OCI-LY1 (cell line): ENCODE measurements at regions not wholly inside any gene's neighbourhood (a gene's known extent, or its start where the extent isn't known, plus 50 kb on each side); places are given as distances from the start of the nearest gene placed in this dataset.

Source experiments
- H2AFZ ChIP-seq: fragments of 200-600 bp; sonication (generic), shearing (Covaris generic); 2 replicates; pipeline ENCODE4 v1.6.0; 2014; ENCODE audit warnings: antibody characterized with exemption, mild to moderate bottlenecking, low read length
- H3F3A ChIP-seq: fragments of 200-600 bp; sonication (generic), shearing (Covaris generic); 2 replicates; pipeline ENCODE4 v1.6.0; 2014; ENCODE audit warnings: mild to moderate bottlenecking, antibody characterized with exemption, low read length, moderate library complexity; ENCODE audit not compliant: insufficient read depth
- H3K27ac ChIP-seq: fragments of 200-600 bp; sonication (generic); 2 replicates; pipeline ENCODE4 v1.5.1; 2014; ENCODE audit warnings: low read length, mixed run types, mild to moderate bottlenecking, low read depth; ENCODE audit not compliant: poor library complexity, severe bottlenecking
- H3K27me3 ChIP-seq: fragments of 200-600 bp; sonication (generic); 2 replicates; pipeline ENCODE4 v1.6.0; 2014; ENCODE audit warnings: antibody characterized with exemption, mild to moderate bottlenecking, low read length, moderate library complexity; ENCODE audit not compliant: insufficient read depth
- H3K36me3 ChIP-seq: fragments of 200-600 bp; sonication (generic); 2 replicates; pipeline ENCODE4 v1.6.1; 2014; ENCODE audit warnings: mild to moderate bottlenecking, antibody characterized with exemption, low read length, moderate library complexity, mixed read lengths; ENCODE audit not compliant: insufficient read depth
- H3K4me1 ChIP-seq: fragments of 200-600 bp; sonication (generic); 2 replicates; pipeline ENCODE4 v1.5.1; 2014; ENCODE audit warnings: mild to moderate bottlenecking, low read length, moderate library complexity; ENCODE audit not compliant: insufficient read depth, severe bottlenecking
- H3K4me2 ChIP-seq: fragments of 200-600 bp; sonication (generic), shearing (Covaris generic); 2 replicates; pipeline ENCODE4 v1.6.1; 2014; ENCODE audit warnings: low read length
- H3K4me3 ChIP-seq: fragments of 200-600 bp; sonication (generic); 2 replicates; pipeline ENCODE4 v1.5.1; 2014; ENCODE audit warnings: low read length, low read depth, mild to moderate bottlenecking, mixed read lengths; ENCODE audit not compliant: poor library complexity, severe bottlenecking
- H3K79me2 ChIP-seq: fragments of 200-600 bp; shearing (Covaris generic); 2 replicates; pipeline ENCODE4 v1.6.1; 2016; ENCODE audit warnings: mixed run types, low read length, mixed read lengths; ENCODE audit not compliant: insufficient read depth
- H3K9ac ChIP-seq: fragments of 200-600 bp; sonication (generic), shearing (Covaris generic); 2 replicates; pipeline ENCODE4 v1.6.1; 2014; ENCODE audit warnings: mild to moderate bottlenecking, low read length, mixed read lengths
- H3K9me2 ChIP-seq: fragments of 200-600 bp; sonication (generic), shearing (Covaris generic); 2 replicates; pipeline ENCODE4 v1.6.1; 2014; ENCODE audit warnings: low read depth, mild to moderate bottlenecking, low read length, mixed read lengths
- H3K9me3 ChIP-seq: fragments of 200-600 bp; shearing (Covaris generic); 2 replicates; pipeline ENCODE4 v1.6.1; 2014; ENCODE audit warnings: low read length, mixed read lengths
- H4K20me1 ChIP-seq: fragments of 200-600 bp; sonication (generic), shearing (Covaris generic); 2 replicates; pipeline ENCODE4 v1.6.0; 2016; ENCODE audit warnings: mild to moderate bottlenecking, low read length; ENCODE audit not compliant: insufficient read depth
- CTCF ChIP-seq: fragments of 200-600 bp; sonication (generic), shearing (Covaris generic); IDR thresholded peaks from 2 replicates; pipeline ENCODE4 v1.5.1; 2017; ENCODE audit warnings: mild to moderate bottlenecking, antibody characterized with exemption, low read length, moderate library complexity, mixed read lengths
- EZH2 ChIP-seq: fragments of 200-600 bp; sonication (generic), shearing (Covaris generic); IDR thresholded peaks from 2 replicates; pipeline ENCODE4 v1.8.0; 2017; ENCODE audit warnings: borderline replicate concordance, mixed run types, mild to moderate bottlenecking, antibody characterized with exemption, low read length, moderate library complexity, mixed read lengths

- Histone ChIP-seq H3F3A (no peaks in the 10 kb centered on the region), H3K9me2 (no peaks in the 10 kb centered on the region), H3K4me3 (no peak overlapping the region), H3K4me2 (no peak overlapping the region), H3K27ac (no peak overlapping the region), H3K36me3 (no peaks in the 10 kb centered on the region), H3K79me2 (no peaks in the 10 kb centered on the region), H3K9ac (no peak overlapping the region), H4K20me1 (no peaks in the 10 kb centered on the region), H2AFZ (no peak overlapping the region), H3K9me3 (peaks cover 3% of the 10 kb centered on the region; the same call in 1 of the 2 replicates), H3K27me3 (no peaks in the 10 kb centered on the region), H3K4me1 (no peaks in the 10 kb centered on the region)
- TF ChIP-seq EZH2 (no peak), CTCF (no peak)
These were observed 170.6 kb upstream of the C21orf91 start for GRCh38 chr21:17989780-17990179.

GRCh38 chr21:17988102-17988437 lies 168.9 kb upstream of the C21orf91 start:
- TF ChIP-seq CTCF (no peak), EZH2 (no peak)
- Histone ChIP-seq H3K9me3 (peaks cover 3% of the 10 kb centered on the region; the same call in 1 of the 2 replicates), H2AFZ (no peak overlapping the region), H3K79me2 (no peaks in the 10 kb centered on the region), H3K27ac (no peak overlapping the region), H3K27me3 (no peaks in the 10 kb centered on the region), H3K9me2 (no peaks in the 10 kb centered on the region), H3K9ac (no peak overlapping the region), H3K4me2 (no peak overlapping the region), H3K4me3 (no peak overlapping the region), H3F3A (no peaks in the 10 kb centered on the region), H3K36me3 (no peaks in the 10 kb centered on the region), H3K4me1 (no peaks in the 10 kb centered on the region), H4K20me1 (no peaks in the 10 kb centered on the region)

GRCh38 chr21:17987382-17988101 lies 168.4 kb upstream of the C21orf91 start:
- H3K27ac ChIP-seq: no peak overlapping the region
- no peaks in the 10 kb centered on the region for H3K4me1 ChIP-seq
- no peaks in the 10 kb centered on the region for H3K79me2 ChIP-seq
- H3K9me3 ChIP-seq: peaks cover 3% of the 10 kb centered on the region; the same call in 1 of the 2 replicates
- no peaks in the 10 kb centered on the region for H3K27me3 ChIP-seq
- H3K4me2 ChIP-seq: no peak overlapping the region
- no peak overlapping the region for H3K9ac ChIP-seq
- H3K4me3 ChIP-seq: no peak overlapping the region
- H3F3A ChIP-seq: no peaks in the 10 kb centered on the region
- H3K36me3 ChIP-seq: no peaks in the 10 kb centered on the region
- TF ChIP-seq CTCF (no peak), EZH2 (no peak)
- H4K20me1 ChIP-seq: no peaks in the 10 kb centered on the region
- no peak overlapping the region for H2AFZ ChIP-seq
- no peaks in the 10 kb centered on the region for H3K9me2 ChIP-seq
